Sigmoid colon (tissue), 4 donors: ENCODE measurements at regions not wholly inside any gene's neighbourhood (a gene's known extent, or its start where the extent isn't known, plus 50 kb on each side); places are given as distances from the start of the nearest gene placed in this dataset.

Experiments
- CTCF ChIP-seq, 4 experiments: fragments of 450-650 bp in 3 of 4; fragments of 200-600 bp in 1 of 4; IDR thresholded peaks; one replicate each; pipeline ENCODE4 v1.5.1; 2016 to 2019; ENCODE audit warnings: antibody characterized with exemption in 4 of 4, mild to moderate bottlenecking in 3 of 4, moderate library complexity in 2 of 4
- EP300 ChIP-seq, 4 donors: sonication (generic); formaldehyde crosslinking; IDR thresholded peaks; one replicate each; pipeline ENCODE4 v1.6.1; 2017; ENCODE audit warnings: antibody characterized with exemption in 4 of 4
- POLR2A ChIP-seq, 2 donors: fragments of 450-650 bp; IDR thresholded peaks; one replicate each; pipeline ENCODE4 v1.6.1; 2016; ENCODE audit warnings: antibody characterized with exemption in 2 of 2, mild to moderate bottlenecking in 2 of 2, moderate library complexity in 2 of 2
- POLR2AphosphoS5 ChIP-seq, 4 donors: sonication (generic); formaldehyde crosslinking; IDR thresholded peaks; one replicate each; pipeline ENCODE4 v1.6.1; 2017; ENCODE audit warnings: antibody characterized with exemption in 4 of 4

DNA sequence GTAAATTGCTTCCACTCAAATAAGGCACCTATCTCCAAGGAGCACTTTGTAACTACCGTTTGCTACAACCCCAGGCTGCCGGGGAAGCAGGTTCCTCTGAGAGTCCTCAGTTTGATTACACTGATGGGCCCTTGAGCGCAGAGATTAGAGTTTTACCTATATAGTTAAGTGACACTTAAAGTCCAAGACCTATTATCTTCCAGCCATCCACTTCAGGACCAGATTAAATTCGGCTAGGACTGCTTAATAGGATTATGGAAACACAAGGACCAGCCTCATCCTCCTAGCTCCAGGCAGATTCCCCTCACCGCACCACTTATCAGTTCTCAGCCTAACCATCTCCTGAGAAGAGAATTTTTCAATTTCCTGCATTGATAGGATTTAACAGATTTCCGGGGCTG lies 64.7 kb upstream of the TIAM2 start:
- no peak for TF ChIP-seq CTCF (IDR thresholded peaks at IDR 0.05)
- TF ChIP-seq POLR2A (IDR thresholded peaks at IDR 0.05) = no peak
- no peak for TF ChIP-seq EP300 (IDR thresholded peaks at IDR 0.05)
- TF ChIP-seq POLR2AphosphoS5 (IDR thresholded peaks at IDR 0.05) = no peak
